Liver (tissue), 8 donors: ENCODE measurements at regions not wholly inside any gene's neighbourhood (a gene's known extent, or its start where the extent isn't known, plus 50 kb on each side); places are given as distances from the start of the nearest gene placed in this dataset.

Experiments
- DNase-seq: peaks from one replicate; pipeline ENCODE4 v3.0.0-alpha.2; 2017; ENCODE audit warnings: low spot score
- H3K27ac ChIP-seq, 2 donors: one replicate each; pipeline ENCODE4 v1.7.0; 2013; ENCODE audit warnings: inconsistent platforms in 2 of 2, low read length in 2 of 2, control low read depth in 1 of 2, low read depth in 1 of 2, mild to moderate bottlenecking in 1 of 2
- H3K27me3 ChIP-seq, 4 donors: one replicate each; pipeline versions ENCODE4 v1.6.1 to v1.7.0; 2013; ENCODE audit warnings: low read length in 3 of 4, inconsistent platforms in 1 of 4, mild to moderate bottlenecking in 1 of 4, moderate library complexity in 1 of 4; ENCODE audit not compliant: control insufficient read depth in 4 of 4, insufficient read depth in 4 of 4
- H3K36me3 ChIP-seq, 4 donors: one replicate each; pipeline versions ENCODE4 v1.6.1 to v1.7.0; 2013; ENCODE audit warnings: low read length in 3 of 4, mild to moderate bottlenecking in 3 of 4, low read depth in 1 of 4, moderate library complexity in 1 of 4; ENCODE audit not compliant: control insufficient read depth in 4 of 4, insufficient read depth in 3 of 4
- H3K4me1 ChIP-seq, 4 donors: one replicate each; pipeline versions ENCODE4 v1.6.1 to v1.7.0; 2013; ENCODE audit warnings: low read length in 3 of 4, mild to moderate bottlenecking in 3 of 4, moderate library complexity in 1 of 4; ENCODE audit not compliant: control insufficient read depth in 4 of 4, insufficient read depth in 4 of 4
- H3K4me3 ChIP-seq, 3 donors: one replicate each; pipeline versions ENCODE4 v1.6.1 to v1.7.0; 2013; ENCODE audit warnings: low read length in 3 of 3, control low read depth in 1 of 3, low read depth in 1 of 3, mild to moderate bottlenecking in 1 of 3
- H3K9ac ChIP-seq, 2 donors: one replicate each; pipeline ENCODE4 v1.7.0; 2013; ENCODE audit warnings: low read length in 2 of 2, mild to moderate bottlenecking in 2 of 2, moderate library complexity in 2 of 2, control low read depth in 1 of 2, low read depth in 1 of 2
- H3K9me3 ChIP-seq, 4 donors: one replicate each; pipeline versions ENCODE4 v1.6.1 to v1.7.0; 2013; ENCODE audit warnings: low read length in 3 of 4; ENCODE audit not compliant: control insufficient read depth in 4 of 4
- ATF3 ChIP-seq: IDR thresholded peaks from 2 replicates; pipeline ENCODE4 v1.6.1; 2016; ENCODE audit warnings: antibody characterized with exemption
- EGR1 ChIP-seq, 2 donors: IDR thresholded peaks; 2 replicates each; pipeline ENCODE4 v1.6.1; 2016 to 2018; ENCODE audit warnings: antibody characterized with exemption in 2 of 2, low read depth in 2 of 2
- FOXA1 ChIP-seq: IDR thresholded peaks from 2 replicates; pipeline ENCODE4 v1.6.1; 2016; ENCODE audit warnings: antibody characterized with exemption
- GABPA ChIP-seq, 2 donors: IDR thresholded peaks in 1 of 2; conservative IDR thresholded peaks in 1 of 2; 2 replicates each; pipeline ENCODE4 v1.6.1; 2016; ENCODE audit warnings: antibody characterized with exemption in 2 of 2, mild to moderate bottlenecking in 1 of 2, moderate library complexity in 1 of 2
- HNF4A ChIP-seq, 2 donors: conservative IDR thresholded peaks; 2 replicates each; pipeline ENCODE4 v1.6.1; 2016; ENCODE audit warnings: antibody characterized with exemption in 2 of 2, mild to moderate bottlenecking in 2 of 2
- HNF4G ChIP-seq: IDR thresholded peaks from 2 replicates; pipeline ENCODE4 v1.6.1; 2016; ENCODE audit warnings: antibody characterized with exemption
- JUND ChIP-seq, 2 donors: IDR thresholded peaks; 2 replicates each; pipeline ENCODE4 v1.6.1; 2016; ENCODE audit warnings: antibody characterized with exemption in 2 of 2
- MAX ChIP-seq: IDR thresholded peaks from 2 replicates; pipeline ENCODE4 v1.6.1; 2016; ENCODE audit warnings: antibody characterized with exemption
- NR2F2 ChIP-seq: IDR thresholded peaks from 2 replicates; pipeline ENCODE4 v1.6.1; 2016; ENCODE audit warnings: antibody characterized with exemption
- RAD21 ChIP-seq, 2 donors: IDR thresholded peaks; 2 replicates each; pipeline ENCODE4 v1.6.1; 2016; ENCODE audit warnings: antibody characterized with exemption in 2 of 2, mild to moderate bottlenecking in 2 of 2
- RXRA ChIP-seq, 2 donors: IDR thresholded peaks; 2 replicates each; pipeline ENCODE4 v1.6.1; 2017 to 2018; ENCODE audit warnings: antibody characterized with exemption in 2 of 2, mild to moderate bottlenecking in 1 of 2
- SP1 ChIP-seq: IDR thresholded peaks from 2 replicates; pipeline ENCODE4 v1.6.1; 2018; ENCODE audit warnings: antibody characterized with exemption, mild to moderate bottlenecking
- TAF1 ChIP-seq: conservative IDR thresholded peaks from 2 replicates; pipeline ENCODE4 v1.6.1; 2016; ENCODE audit warnings: antibody characterized with exemption, mild to moderate bottlenecking
- YY1 ChIP-seq: IDR thresholded peaks from 2 replicates; pipeline ENCODE4 v1.6.1; 2016; ENCODE audit warnings: antibody characterized with exemption, mild to moderate bottlenecking
- WGBS: extraction: QIAGEN DNeasy Blood & Tissue Kit; methylation state at CpG from one replicate; pipeline ENCODE4 v1.1.7; 2013; 5-methylcytosine and 5-hydroxymethylcytosine counted together
- TF ChIP-seq, protein P1 (sequence below): IDR thresholded peaks from 2 replicates; pipeline ENCODE4 v1.6.1; 2016; ENCODE audit warnings: antibody characterized with exemption
- TF ChIP-seq, protein P2 (sequence below): fragments of 150-350 bp; IDR thresholded peaks from 2 replicates; pipeline ENCODE4 v1.5.1; 2017; ENCODE audit warnings: improper control_type of control experiment, low read depth, low read length; ENCODE audit not compliant: missing input control
- TF ChIP-seq, protein P3 (sequence below): IDR thresholded peaks from 2 replicates; pipeline ENCODE4 v1.6.1; 2016; ENCODE audit warnings: antibody characterized with exemption, mild to moderate bottlenecking
- donor health status: healthy.
- donor health status: healthy.
- donor health status: healthy.
- donor health status: healthy.
- donor health status: healthy.

GRCh38 chr3:109442531-109442930, 105.2 kb upstream of the DPPA4 start:
- TF ChIP-seq RAD21 (IDR thresholded peaks at IDR 0.05) (no peak), ATF3 (no peak), JUND (IDR thresholded peaks at IDR 0.05) (no peak), NR2F2 (no peak), GABPA (IDR thresholded peaks at IDR 0.05 in 1 of 2, conservative IDR thresholded peaks at IDR 0.05 in 1 of 2) (no peak), RXRA (IDR thresholded peaks at IDR 0.05) (no peak), SP1 (no peak), HNF4A (conservative IDR thresholded peaks at IDR 0.05) (no peak), HNF4G (no peak), EGR1 (IDR thresholded peaks at IDR 0.05; ENCODE audit: low read depth in 2 of 2) (no peak)
- TF ChIP-seq, protein P1, sequence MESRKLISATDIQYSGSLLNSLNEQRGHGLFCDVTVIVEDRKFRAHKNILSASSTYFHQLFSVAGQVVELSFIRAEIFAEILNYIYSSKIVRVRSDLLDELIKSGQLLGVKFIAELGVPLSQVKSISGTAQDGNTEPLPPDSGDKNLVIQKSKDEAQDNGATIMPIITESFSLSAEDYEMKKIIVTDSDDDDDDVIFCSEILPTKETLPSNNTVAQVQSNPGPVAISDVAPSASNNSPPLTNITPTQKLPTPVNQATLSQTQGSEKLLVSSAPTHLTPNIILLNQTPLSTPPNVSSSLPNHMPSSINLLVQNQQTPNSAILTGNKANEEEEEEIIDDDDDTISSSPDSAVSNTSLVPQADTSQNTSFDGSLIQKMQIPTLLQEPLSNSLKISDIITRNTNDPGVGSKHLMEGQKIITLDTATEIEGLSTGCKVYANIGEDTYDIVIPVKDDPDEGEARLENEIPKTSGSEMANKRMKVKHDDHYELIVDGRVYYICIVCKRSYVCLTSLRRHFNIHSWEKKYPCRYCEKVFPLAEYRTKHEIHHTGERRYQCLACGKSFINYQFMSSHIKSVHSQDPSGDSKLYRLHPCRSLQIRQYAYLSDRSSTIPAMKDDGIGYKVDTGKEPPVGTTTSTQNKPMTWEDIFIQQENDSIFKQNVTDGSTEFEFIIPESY: no peak
- TF ChIP-seq, protein P2, sequence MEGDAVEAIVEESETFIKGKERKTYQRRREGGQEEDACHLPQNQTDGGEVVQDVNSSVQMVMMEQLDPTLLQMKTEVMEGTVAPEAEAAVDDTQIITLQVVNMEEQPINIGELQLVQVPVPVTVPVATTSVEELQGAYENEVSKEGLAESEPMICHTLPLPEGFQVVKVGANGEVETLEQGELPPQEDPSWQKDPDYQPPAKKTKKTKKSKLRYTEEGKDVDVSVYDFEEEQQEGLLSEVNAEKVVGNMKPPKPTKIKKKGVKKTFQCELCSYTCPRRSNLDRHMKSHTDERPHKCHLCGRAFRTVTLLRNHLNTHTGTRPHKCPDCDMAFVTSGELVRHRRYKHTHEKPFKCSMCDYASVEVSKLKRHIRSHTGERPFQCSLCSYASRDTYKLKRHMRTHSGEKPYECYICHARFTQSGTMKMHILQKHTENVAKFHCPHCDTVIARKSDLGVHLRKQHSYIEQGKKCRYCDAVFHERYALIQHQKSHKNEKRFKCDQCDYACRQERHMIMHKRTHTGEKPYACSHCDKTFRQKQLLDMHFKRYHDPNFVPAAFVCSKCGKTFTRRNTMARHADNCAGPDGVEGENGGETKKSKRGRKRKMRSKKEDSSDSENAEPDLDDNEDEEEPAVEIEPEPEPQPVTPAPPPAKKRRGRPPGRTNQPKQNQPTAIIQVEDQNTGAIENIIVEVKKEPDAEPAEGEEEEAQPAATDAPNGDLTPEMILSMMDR: no peak
- TF ChIP-seq, protein P3, sequence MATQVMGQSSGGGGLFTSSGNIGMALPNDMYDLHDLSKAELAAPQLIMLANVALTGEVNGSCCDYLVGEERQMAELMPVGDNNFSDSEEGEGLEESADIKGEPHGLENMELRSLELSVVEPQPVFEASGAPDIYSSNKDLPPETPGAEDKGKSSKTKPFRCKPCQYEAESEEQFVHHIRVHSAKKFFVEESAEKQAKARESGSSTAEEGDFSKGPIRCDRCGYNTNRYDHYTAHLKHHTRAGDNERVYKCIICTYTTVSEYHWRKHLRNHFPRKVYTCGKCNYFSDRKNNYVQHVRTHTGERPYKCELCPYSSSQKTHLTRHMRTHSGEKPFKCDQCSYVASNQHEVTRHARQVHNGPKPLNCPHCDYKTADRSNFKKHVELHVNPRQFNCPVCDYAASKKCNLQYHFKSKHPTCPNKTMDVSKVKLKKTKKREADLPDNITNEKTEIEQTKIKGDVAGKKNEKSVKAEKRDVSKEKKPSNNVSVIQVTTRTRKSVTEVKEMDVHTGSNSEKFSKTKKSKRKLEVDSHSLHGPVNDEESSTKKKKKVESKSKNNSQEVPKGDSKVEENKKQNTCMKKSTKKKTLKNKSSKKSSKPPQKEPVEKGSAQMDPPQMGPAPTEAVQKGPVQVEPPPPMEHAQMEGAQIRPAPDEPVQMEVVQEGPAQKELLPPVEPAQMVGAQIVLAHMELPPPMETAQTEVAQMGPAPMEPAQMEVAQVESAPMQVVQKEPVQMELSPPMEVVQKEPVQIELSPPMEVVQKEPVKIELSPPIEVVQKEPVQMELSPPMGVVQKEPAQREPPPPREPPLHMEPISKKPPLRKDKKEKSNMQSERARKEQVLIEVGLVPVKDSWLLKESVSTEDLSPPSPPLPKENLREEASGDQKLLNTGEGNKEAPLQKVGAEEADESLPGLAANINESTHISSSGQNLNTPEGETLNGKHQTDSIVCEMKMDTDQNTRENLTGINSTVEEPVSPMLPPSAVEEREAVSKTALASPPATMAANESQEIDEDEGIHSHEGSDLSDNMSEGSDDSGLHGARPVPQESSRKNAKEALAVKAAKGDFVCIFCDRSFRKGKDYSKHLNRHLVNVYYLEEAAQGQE: no peak
- Histone ChIP-seq H3K27me3 (no peaks in the 10 kb centered on the region), H3K9me3 (no peaks in the 10 kb centered on the region), H3K27ac (no peak overlapping the region), H3K9ac (no peak overlapping the region), H3K4me1 (no peaks in the 10 kb centered on the region), H3K36me3 (no peaks in the 10 kb centered on the region), H3K4me3 (no peak overlapping the region)
- DNase-seq: no peak
- 89% methylated on average over 4 of the region's 4 CpGs for WGBS

DNA sequence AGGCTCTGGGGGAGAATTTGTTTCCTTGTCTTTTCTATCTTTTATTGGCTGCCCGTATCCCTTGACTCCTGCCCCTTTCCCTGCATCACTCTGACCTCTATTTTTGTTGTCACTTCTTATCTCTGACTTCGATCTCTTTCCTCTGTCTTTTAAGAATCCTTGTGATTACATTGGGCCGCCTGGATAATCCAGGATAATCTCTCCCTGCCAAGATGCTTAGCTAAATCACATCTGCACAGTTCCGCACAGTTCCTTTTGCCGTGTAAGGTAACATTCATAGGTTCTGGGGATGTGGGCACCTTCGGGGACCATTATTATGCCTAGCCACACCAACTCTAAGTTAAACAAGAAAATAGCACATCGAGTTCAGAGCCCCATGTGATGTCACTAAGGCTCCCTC, 103.0 kb upstream of the DPPA4 start:
- Histone ChIP-seq H3K27ac (no peak overlapping the region), H3K9me3 (no peaks in the 10 kb centered on the region), H3K4me1 (no peaks in the 10 kb centered on the region), H3K27me3 (no peaks in the 10 kb centered on the region), H3K4me3 (no peak overlapping the region), H3K36me3 (no peaks in the 10 kb centered on the region), H3K9ac (no peak overlapping the region)
- DNase-seq: no peak
- 75% methylated on average over 7 of the region's 7 CpGs for WGBS
- TF ChIP-seq RXRA (IDR thresholded peaks at IDR 0.05) (no peak), NR2F2 (no peak), HNF4A (conservative IDR thresholded peaks at IDR 0.05) (no peak), JUND (IDR thresholded peaks at IDR 0.05) (no peak), MAX (no peak), EGR1 (IDR thresholded peaks at IDR 0.05; ENCODE audit: low read depth in 2 of 2) (no peak), GABPA (IDR thresholded peaks at IDR 0.05 in 1 of 2, conservative IDR thresholded peaks at IDR 0.05 in 1 of 2) (no peak), RAD21 (IDR thresholded peaks at IDR 0.05) (no peak), FOXA1 (no peak), TAF1 (no peak), HNF4G (no peak), YY1 (no peak), SP1 (no peak)
- TF ChIP-seq, protein P1: no peak
- TF ChIP-seq, protein P3: no peak
